HCT116 (cell line): ENCODE measurements at regions not wholly inside any gene's neighbourhood (a gene's known extent, or its start where the extent isn't known, plus 50 kb on each side); places are given as distances from the start of the nearest gene placed in this dataset.

Experiments used
- ATAC-seq: fragments of 200-7000 bp; cut with Tn5 transposase; 2 replicates; pipeline ENCODE4 v1.9.1; 2020; ENCODE audit warnings: mild to moderate bottlenecking, moderate library complexity
- BruUV-seq: library from RNA; stranded (reverse); fragments of 400-500 nt; replicated peaks from 2 replicates; lab custom pipeline; 2021; lab: Mats Ljungman, UMichigan
- CTCF ChIA-PET: fragments of 300-600 bp; sonication (Branson Sonifier 250); formaldehyde crosslinking; loops from one replicate; lab custom pipeline; 2021; ENCODE audit warnings: antibody characterized with exemption; lab: Charles Lee
- POLR2A ChIA-PET: fragments of 300-600, 350-600 bp; sonication (Branson Sonifier 250); formaldehyde crosslinking; loops from one replicate; lab custom pipeline; 2021; ENCODE audit warnings: antibody characterized with exemption; lab: Charles Lee
- RAD21 ChIA-PET, 2 experiments: fragments of 300-600 bp; sonication (Branson Sonifier 250); formaldehyde crosslinking; loops; one replicate each; lab custom pipeline; 2023; ENCODE audit warnings: low total read pairs in 2 of 2; ENCODE audit not compliant: uncharacterized antibody in 2 of 2, unreplicated experiment in 2 of 2, low non-redundant PET in 1 of 2; lab: Charles Lee
- DNase-seq: peaks from one replicate; pipeline ENCODE4 v3.0.0-alpha.2; 2010; ENCODE audit warnings: low read depth, low spot score
- H2AFZ ChIP-seq: fragments of 200-600 bp; shearing (Covaris generic), sonication (generic); 2 replicates; pipeline ENCODE4 v1.6.1; 2017; ENCODE audit warnings: low read depth, mixed run types, mixed read lengths, antibody characterized with exemption, low read length; ENCODE audit not compliant: poor library complexity, severe bottlenecking
- H3K27ac ChIP-seq: 2 replicates; pipeline ENCODE4 v1.5.1; 2012; ENCODE audit warnings: low read depth, low read length
- H3K27me3 ChIP-seq: fragments of 200-600 bp; sonication (generic); 2 replicates; pipeline ENCODE4 v1.6.1; 2016; ENCODE audit warnings: mixed run types, low read length, mixed read lengths; ENCODE audit not compliant: insufficient read depth
- H3K36me3 ChIP-seq, 2 experiments: fragments of 200-500 bp in 1 of 2; fragments of 200-600 bp in 1 of 2; sonication (Bioruptor generic) in 1 of 2; sonication (generic) in 1 of 2; 2 replicates each; pipeline versions ENCODE4 v1.5.1 to v1.6.1; 2014 to 2016; ENCODE audit warnings: low read length in 2 of 2, inconsistent platforms in 1 of 2, mixed read lengths in 1 of 2, mixed run types in 1 of 2; ENCODE audit not compliant: insufficient read depth in 2 of 2, control insufficient read depth in 1 of 2
- H3K4me1 ChIP-seq, 2 experiments: fragments of 200-600 bp in 1 of 2; sonication (generic) in 1 of 2; 2 replicates each; pipeline versions ENCODE4 v1.5.1 to v1.6.1; 2012 to 2017; ENCODE audit warnings: low read length in 2 of 2, inconsistent platforms in 1 of 2, mild to moderate bottlenecking in 1 of 2, mixed read lengths in 1 of 2, mixed run types in 1 of 2, moderate library complexity in 1 of 2; ENCODE audit not compliant: insufficient read depth in 2 of 2, control insufficient read depth in 1 of 2
- H3K4me2 ChIP-seq: fragments of 200-600 bp; sonication (generic); 2 replicates; pipeline ENCODE4 v1.6.1; 2017; ENCODE audit warnings: mixed run types, low read length, mixed read lengths
- H3K4me3 ChIP-seq, 2 experiments: fragments of 200-600 bp in 1 of 2; sonication (generic) in 1 of 2; replicated peaks in 1 of 2; 2 replicates each; pipeline ENCODE4 v1.5.1; 2011 to 2016; ENCODE audit warnings: low read length in 2 of 2, control low read depth in 1 of 2, low read depth in 1 of 2, mild to moderate bottlenecking in 1 of 2, mixed read lengths in 1 of 2, mixed run types in 1 of 2
- H3K79me2 ChIP-seq: fragments of 200-600 bp; sonication (generic); 2 replicates; pipeline ENCODE4 v1.6.1; 2017; ENCODE audit warnings: mild to moderate bottlenecking, mixed run types, low read length, moderate library complexity, mixed read lengths; ENCODE audit not compliant: insufficient read depth
- H3K9ac ChIP-seq: fragments of 200-600 bp; sonication (generic); 2 replicates; pipeline ENCODE4 v1.6.1; 2016; ENCODE audit warnings: low read length, mixed read lengths
- H3K9me2 ChIP-seq: fragments of 200-600 bp; sonication (generic), shearing (Covaris generic); 2 replicates; pipeline ENCODE4 v1.6.1; 2017; ENCODE audit warnings: mixed run types, mild to moderate bottlenecking, moderate library complexity; ENCODE audit not compliant: insufficient read depth
- H3K9me3 ChIP-seq, 2 experiments: fragments of 200-500 bp in 1 of 2; fragments of 200-600 bp in 1 of 2; sonication (Bioruptor generic) in 1 of 2; sonication (generic) in 1 of 2; 2 replicates each; pipeline ENCODE4 v1.6.1; 2014 to 2017; ENCODE audit warnings: low read length in 2 of 2, mixed read lengths in 2 of 2, inconsistent platforms in 1 of 2, low read depth in 1 of 2, mild to moderate bottlenecking in 1 of 2, mixed run types in 1 of 2, moderate library complexity in 1 of 2; ENCODE audit not compliant: control insufficient read depth in 1 of 2, insufficient read depth in 1 of 2
- H4K20me1 ChIP-seq: fragments of 200-600 bp; sonication (generic), shearing (Covaris generic); 2 replicates; pipeline ENCODE4 v1.6.1; 2017; ENCODE audit warnings: mixed run types, mild to moderate bottlenecking, moderate library complexity; ENCODE audit not compliant: insufficient read depth
- CBX3 ChIP-seq: IDR thresholded peaks from 2 replicates; pipeline ENCODE4 v1.6.1; 2012; ENCODE audit warnings: low read depth
- CTCF ChIP-seq, 3 experiments: fragments of 200-600 bp in 1 of 3; sonication (generic) in 1 of 3; IDR thresholded peaks in 2 of 3; conservative IDR thresholded peaks in 1 of 3; 2 replicates each; pipeline ENCODE4 v1.5.1; 2012 to 2017; ENCODE audit warnings: low read depth in 2 of 3, low read length in 2 of 3, antibody characterized with exemption in 1 of 3, borderline replicate concordance in 1 of 3, control low read depth in 1 of 3, mild to moderate bottlenecking in 1 of 3, mixed read lengths in 1 of 3, mixed run types in 1 of 3, moderate library complexity in 1 of 3; ENCODE audit not compliant: insufficient read depth in 1 of 3
- EGR1 ChIP-seq: IDR thresholded peaks from 2 replicates; pipeline ENCODE4 v1.6.1; 2012; ENCODE audit warnings: low read depth
- EZH2 ChIP-seq: fragments of 200-600 bp; sonication (generic); IDR thresholded peaks from 2 replicates; pipeline ENCODE4 v1.6.1; 2017; ENCODE audit warnings: antibody characterized with exemption, mixed run types
- FOSL1 ChIP-seq: IDR thresholded peaks from 2 replicates; pipeline ENCODE4 v1.6.1; 2012; ENCODE audit warnings: low read depth
- JUND ChIP-seq: IDR thresholded peaks from 2 replicates; pipeline ENCODE4 v1.6.1; 2012
- POLR2AphosphoS5 ChIP-seq: IDR thresholded peaks from 2 replicates; pipeline ENCODE4 v1.6.1; 2011; ENCODE audit warnings: mild to moderate bottlenecking, low read depth, low read length, moderate library complexity
- SIN3A ChIP-seq: IDR thresholded peaks from 2 replicates; pipeline ENCODE4 v1.6.1; 2012; ENCODE audit warnings: low read depth
- SP1 ChIP-seq: IDR thresholded peaks from 2 replicates; pipeline ENCODE4 v1.6.1; 2012; ENCODE audit warnings: low read depth
- YY1 ChIP-seq: IDR thresholded peaks from 2 replicates; pipeline ENCODE4 v1.6.1; 2011; ENCODE audit warnings: low read length, low read depth, moderate library complexity, mild to moderate bottlenecking; ENCODE audit not compliant: insufficient replicate concordance; ENCODE audit errors: extremely low read depth
- ZFX ChIP-seq: fragments of 450-650 bp; IDR thresholded peaks from 2 replicates; pipeline ENCODE4 v1.6.1; 2017
- intact Hi-C: fragments of 100-400 bp; cut with micrococcal nuclease; formaldehyde crosslinking; loops from 2 replicates; pipeline ENCODE4 v1.10.0; 2022
- TF ChIP-seq, protein P1 (sequence below): IDR thresholded peaks from 2 replicates; pipeline ENCODE4 v1.6.1; 2012; ENCODE audit warnings: low read depth
- TF ChIP-seq, protein P2 (sequence below): IDR thresholded peaks from 2 replicates; pipeline ENCODE4 v1.6.1; 2012

GRCh38 chr3:186459108-186459467, 85.1 kb downstream of the CRYGS start:
- BruUV-seq = no TSS peak
- RAD21 ChIA-PET = no interaction called here
- no peak for DNase-seq
- TF ChIP-seq CBX3 (no peak), EZH2 (no peak)
- TF ChIP-seq, all 23 proteins: peak for 0
- Histone ChIP-seq H2AFZ (no peak overlapping the region), H3K27ac (no peak overlapping the region), H3K36me3 (no peaks in the 10 kb centered on the region), H3K4me2 (no peak overlapping the region), H3K9ac (no peak overlapping the region), H3K4me3 (no peak overlapping the region), H4K20me1 (no peaks in the 10 kb centered on the region), H3K9me3 (no peaks in the 10 kb centered on the region), H3K27me3 (peaks cover 36% of the 10 kb centered on the region; the same call in 1 of the 2 replicates), H3K79me2 (no peaks in the 10 kb centered on the region), H3K4me1 (peaks cover 0 to 3% of the 10 kb centered on the region in 2 experiments; a peak in 1 of 4 replicates), H3K9me2 (no peaks in the 10 kb centered on the region)
- ATAC-seq = no peak
- intact Hi-C loops = no loop called here
- CTCF ChIA-PET = no interaction called here
- POLR2A ChIA-PET = no interaction called here

DNA sequence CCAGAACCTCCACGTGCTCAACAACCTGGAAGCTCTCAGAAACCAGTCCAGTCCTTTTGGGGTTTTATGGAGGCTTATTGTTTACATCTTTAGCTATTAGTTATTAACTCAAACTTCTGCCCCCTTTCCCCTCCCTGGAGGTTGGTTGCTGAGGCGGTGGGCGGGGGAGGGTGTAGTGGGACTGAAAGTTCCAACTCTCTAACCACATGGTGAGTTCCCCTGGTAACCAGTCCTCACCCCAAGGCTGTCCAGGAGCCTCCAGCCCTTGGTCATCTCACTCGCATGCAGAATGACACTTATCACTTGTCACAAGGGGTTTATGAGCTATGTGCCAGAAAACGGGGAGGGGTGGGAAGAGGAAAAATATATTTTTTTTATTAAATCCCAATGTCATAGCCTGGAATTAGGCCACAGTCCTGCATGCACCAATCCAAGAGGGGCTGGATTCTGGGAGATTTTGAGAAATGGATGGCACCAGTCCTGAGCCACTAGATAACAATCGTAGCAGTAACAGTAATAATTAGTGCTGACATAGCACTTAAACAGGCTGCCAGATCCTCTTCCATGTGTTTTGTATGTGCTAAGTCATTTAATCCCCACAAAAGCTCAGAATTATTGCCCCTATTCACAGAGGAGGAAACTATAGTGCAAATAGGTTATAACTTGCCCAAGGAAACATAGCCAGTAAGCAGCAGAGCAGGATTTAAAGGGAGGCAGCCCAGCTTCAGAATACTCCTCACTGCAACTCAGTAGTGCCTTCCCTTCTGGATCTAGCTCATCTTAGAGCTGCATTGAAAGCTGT, 85.7 kb downstream of the CRYGS start:
- Histone ChIP-seq H3K79me2 (no peaks in the 10 kb centered on the region), H3K4me3 (no peak overlapping the region), H3K27me3 (peaks cover 36% of the 10 kb centered on the region; the same call in 1 of the 2 replicates), H3K4me1 (peaks cover 0 to 3% of the 10 kb centered on the region in 2 experiments; a peak in 1 of 4 replicates), H3K27ac (no peak overlapping the region), H3K4me2 (no peak overlapping the region), H4K20me1 (no peaks in the 10 kb centered on the region), H3K36me3 (no peaks in the 10 kb centered on the region), H3K9me3 (no peaks in the 10 kb centered on the region), H3K9ac (no peak overlapping the region), H2AFZ (no peak overlapping the region), H3K9me2 (no peaks in the 10 kb centered on the region)
- no TSS peak for BruUV-seq
- POLR2A ChIA-PET = no interaction called here
- CTCF ChIA-PET = no interaction called here
- ATAC-seq (no peak), DNase-seq (no peak)
- intact Hi-C loops = no loop called here
- RAD21 ChIA-PET = no interaction called here
- TF ChIP-seq, protein P1, sequence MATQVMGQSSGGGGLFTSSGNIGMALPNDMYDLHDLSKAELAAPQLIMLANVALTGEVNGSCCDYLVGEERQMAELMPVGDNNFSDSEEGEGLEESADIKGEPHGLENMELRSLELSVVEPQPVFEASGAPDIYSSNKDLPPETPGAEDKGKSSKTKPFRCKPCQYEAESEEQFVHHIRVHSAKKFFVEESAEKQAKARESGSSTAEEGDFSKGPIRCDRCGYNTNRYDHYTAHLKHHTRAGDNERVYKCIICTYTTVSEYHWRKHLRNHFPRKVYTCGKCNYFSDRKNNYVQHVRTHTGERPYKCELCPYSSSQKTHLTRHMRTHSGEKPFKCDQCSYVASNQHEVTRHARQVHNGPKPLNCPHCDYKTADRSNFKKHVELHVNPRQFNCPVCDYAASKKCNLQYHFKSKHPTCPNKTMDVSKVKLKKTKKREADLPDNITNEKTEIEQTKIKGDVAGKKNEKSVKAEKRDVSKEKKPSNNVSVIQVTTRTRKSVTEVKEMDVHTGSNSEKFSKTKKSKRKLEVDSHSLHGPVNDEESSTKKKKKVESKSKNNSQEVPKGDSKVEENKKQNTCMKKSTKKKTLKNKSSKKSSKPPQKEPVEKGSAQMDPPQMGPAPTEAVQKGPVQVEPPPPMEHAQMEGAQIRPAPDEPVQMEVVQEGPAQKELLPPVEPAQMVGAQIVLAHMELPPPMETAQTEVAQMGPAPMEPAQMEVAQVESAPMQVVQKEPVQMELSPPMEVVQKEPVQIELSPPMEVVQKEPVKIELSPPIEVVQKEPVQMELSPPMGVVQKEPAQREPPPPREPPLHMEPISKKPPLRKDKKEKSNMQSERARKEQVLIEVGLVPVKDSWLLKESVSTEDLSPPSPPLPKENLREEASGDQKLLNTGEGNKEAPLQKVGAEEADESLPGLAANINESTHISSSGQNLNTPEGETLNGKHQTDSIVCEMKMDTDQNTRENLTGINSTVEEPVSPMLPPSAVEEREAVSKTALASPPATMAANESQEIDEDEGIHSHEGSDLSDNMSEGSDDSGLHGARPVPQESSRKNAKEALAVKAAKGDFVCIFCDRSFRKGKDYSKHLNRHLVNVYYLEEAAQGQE = no peak
- TF ChIP-seq ZFX (no peak), POLR2AphosphoS5 (no peak), FOSL1 (no peak), CTCF (IDR thresholded peaks at IDR 0.05 in 2 of 3, conservative IDR thresholded peaks at IDR 0.05 in 1 of 3; ENCODE audit: borderline replicate concordance in 1 of 3, insufficient read depth in 1 of 3, low read depth in 2 of 3, low read length in 2 of 3) (no peak), JUND (no peak), SIN3A (no peak), EZH2 (no peak), YY1 (no peak), EGR1 (no peak), SP1 (no peak)
- TF ChIP-seq, protein P2, sequence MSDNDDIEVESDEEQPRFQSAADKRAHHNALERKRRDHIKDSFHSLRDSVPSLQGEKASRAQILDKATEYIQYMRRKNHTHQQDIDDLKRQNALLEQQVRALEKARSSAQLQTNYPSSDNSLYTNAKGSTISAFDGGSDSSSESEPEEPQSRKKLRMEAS = no peak
